ENCODE measurements at regions not wholly inside any gene's neighbourhood (a gene's known extent, or its start where the extent isn't known, plus 50 kb on each side); places are given as distances from the start of the nearest gene placed in this dataset.

GRCh38 chr3:21188459-21188858, 562.6 kb downstream of the ZNF385D start:
- TF ChIP-seq, protein P1, sequence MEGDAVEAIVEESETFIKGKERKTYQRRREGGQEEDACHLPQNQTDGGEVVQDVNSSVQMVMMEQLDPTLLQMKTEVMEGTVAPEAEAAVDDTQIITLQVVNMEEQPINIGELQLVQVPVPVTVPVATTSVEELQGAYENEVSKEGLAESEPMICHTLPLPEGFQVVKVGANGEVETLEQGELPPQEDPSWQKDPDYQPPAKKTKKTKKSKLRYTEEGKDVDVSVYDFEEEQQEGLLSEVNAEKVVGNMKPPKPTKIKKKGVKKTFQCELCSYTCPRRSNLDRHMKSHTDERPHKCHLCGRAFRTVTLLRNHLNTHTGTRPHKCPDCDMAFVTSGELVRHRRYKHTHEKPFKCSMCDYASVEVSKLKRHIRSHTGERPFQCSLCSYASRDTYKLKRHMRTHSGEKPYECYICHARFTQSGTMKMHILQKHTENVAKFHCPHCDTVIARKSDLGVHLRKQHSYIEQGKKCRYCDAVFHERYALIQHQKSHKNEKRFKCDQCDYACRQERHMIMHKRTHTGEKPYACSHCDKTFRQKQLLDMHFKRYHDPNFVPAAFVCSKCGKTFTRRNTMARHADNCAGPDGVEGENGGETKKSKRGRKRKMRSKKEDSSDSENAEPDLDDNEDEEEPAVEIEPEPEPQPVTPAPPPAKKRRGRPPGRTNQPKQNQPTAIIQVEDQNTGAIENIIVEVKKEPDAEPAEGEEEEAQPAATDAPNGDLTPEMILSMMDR (IDR thresholded peaks at IDR 0.05 in 8 of 11, conservative IDR thresholded peaks at IDR 0.05 in 3 of 11) = no peak
- no peak for TF ChIP-seq POLR2AphosphoS5 (IDR thresholded peaks at IDR 0.05)
- no peak for TF ChIP-seq POLR2A (IDR thresholded peaks at IDR 0.05)

All from spleen (tissue), 7 donors.